HUES6 (cell line): ENCODE measurements at regions not wholly inside any gene's neighbourhood (a gene's known extent, or its start where the extent isn't known, plus 50 kb on each side); places are given as distances from the start of the nearest gene placed in this dataset.

ENCODE experiments used
- H3K27ac ChIP-seq: 2 replicates; pipeline ENCODE4 v1.7.0; 2013; ENCODE audit warnings: low read depth, mild to moderate bottlenecking, low read length, inconsistent platforms
- H3K27me3 ChIP-seq: 2 replicates; pipeline ENCODE4 v1.6.1; 2013; ENCODE audit warnings: low read length; ENCODE audit not compliant: control insufficient read depth, insufficient read depth
- H3K36me3 ChIP-seq: 2 replicates; pipeline ENCODE4 v1.6.1; 2013; ENCODE audit warnings: low read length; ENCODE audit not compliant: control insufficient read depth, insufficient read depth
- H3K4me1 ChIP-seq: 2 replicates; pipeline ENCODE4 v1.6.1; 2013; ENCODE audit warnings: low read length; ENCODE audit not compliant: control insufficient read depth, insufficient read depth
- H3K4me3 ChIP-seq: 2 replicates; pipeline ENCODE4 v1.5.1; 2013; ENCODE audit warnings: low read depth, low read length
- H3K9ac ChIP-seq: one replicate; pipeline ENCODE4 v1.6.1; 2013; ENCODE audit warnings: mild to moderate bottlenecking, low read length
- H3K9me3 ChIP-seq: 2 replicates; pipeline ENCODE4 v1.6.1; 2013; ENCODE audit warnings: low read depth, low read length; ENCODE audit not compliant: control insufficient read depth, insufficient read depth

GRCh38 chr1:190540366-190540765, 62.7 kb upstream of the BRINP3 start:
- Histone ChIP-seq H3K27ac (no peak overlapping the region), H3K4me1 (no peaks in the 10 kb centered on the region), H3K9ac (no peak overlapping the region), H3K9me3 (no peaks in the 10 kb centered on the region), H3K36me3 (no peaks in the 10 kb centered on the region), H3K4me3 (no peak overlapping the region), H3K27me3 (no peaks in the 10 kb centered on the region)

- H3K27me3 ChIP-seq, result no peaks in the 10 kb centered on the region
- peak overlapping the region; percentile 26; the same call in 1 of the 2 replicates for H3K27ac ChIP-seq
- no peak overlapping the region for H3K4me3 ChIP-seq
- no peak overlapping the region for H3K9ac ChIP-seq
- H3K4me1 ChIP-seq, result peaks cover 12% of the 10 kb centered on the region; the same call in 1 of the 2 replicates
- no peaks in the 10 kb centered on the region for H3K9me3 ChIP-seq
- H3K36me3 ChIP-seq, result no peaks in the 10 kb centered on the region
Observed at GRCh38 chr1:190551638-190552037, 74.0 kb upstream of the BRINP3 start.

- no peak overlapping the region for H3K4me3 ChIP-seq
- H3K9me3 ChIP-seq, result no peaks in the 10 kb centered on the region
- no peaks in the 10 kb centered on the region for H3K4me1 ChIP-seq
- no peak overlapping the region for H3K9ac ChIP-seq
- no peaks in the 10 kb centered on the region for H3K36me3 ChIP-seq
- no peak overlapping the region for H3K27ac ChIP-seq
- H3K27me3 ChIP-seq, result no peaks in the 10 kb centered on the region
Observed at GRCh38 chr1:190560161-190560681, 82.6 kb upstream of the BRINP3 start.

GRCh38 chr1:190563230-190563629, 85.6 kb upstream of the BRINP3 start:
- no peak overlapping the region for H3K27ac ChIP-seq
- H3K4me3 ChIP-seq, result no peak overlapping the region
- no peaks in the 10 kb centered on the region for H3K36me3 ChIP-seq
- H3K4me1 ChIP-seq, result no peaks in the 10 kb centered on the region
- H3K9ac ChIP-seq, result no peak overlapping the region
- no peaks in the 10 kb centered on the region for H3K27me3 ChIP-seq
- no peaks in the 10 kb centered on the region for H3K9me3 ChIP-seq

- H3K4me1 ChIP-seq, result no peaks in the 10 kb centered on the region
- H3K27ac ChIP-seq, result no peak overlapping the region
- no peaks in the 10 kb centered on the region for H3K27me3 ChIP-seq
- H3K4me3 ChIP-seq, result no peak overlapping the region
- no peaks in the 10 kb centered on the region for H3K36me3 ChIP-seq
- no peak overlapping the region for H3K9ac ChIP-seq
- H3K9me3 ChIP-seq, result no peaks in the 10 kb centered on the region
Observed at GRCh38 chr1:190564117-190564516, 86.5 kb upstream of the BRINP3 start.

- Histone ChIP-seq H3K4me1 (no peaks in the 10 kb centered on the region), H3K4me3 (no peak overlapping the region), H3K36me3 (no peaks in the 10 kb centered on the region), H3K27ac (no peak overlapping the region), H3K9me3 (no peaks in the 10 kb centered on the region), H3K27me3 (no peaks in the 10 kb centered on the region), H3K9ac (no peak overlapping the region)
Observed at GRCh38 chr1:190578017-190578416, 100.4 kb upstream of the BRINP3 start.

GRCh38 chr1:190578526-190578925, 100.9 kb upstream of the BRINP3 start:
- Histone ChIP-seq H3K4me3 (no peak overlapping the region), H3K27ac (no peak overlapping the region), H3K27me3 (no peaks in the 10 kb centered on the region), H3K36me3 (no peaks in the 10 kb centered on the region), H3K9ac (no peak overlapping the region), H3K4me1 (no peaks in the 10 kb centered on the region), H3K9me3 (no peaks in the 10 kb centered on the region)

- no peaks in the 10 kb centered on the region for H3K4me1 ChIP-seq
- H3K9me3 ChIP-seq, result no peaks in the 10 kb centered on the region
- H3K4me3 ChIP-seq, result no peak overlapping the region
- H3K27me3 ChIP-seq, result no peaks in the 10 kb centered on the region
- H3K27ac ChIP-seq, result no peak overlapping the region
- H3K36me3 ChIP-seq, result no peaks in the 10 kb centered on the region
- H3K9ac ChIP-seq, result no peak overlapping the region
Observed at GRCh38 chr1:190579552-190580193, 102.0 kb upstream of the BRINP3 start.

- Histone ChIP-seq H3K4me1 (no peaks in the 10 kb centered on the region), H3K27ac (no peak overlapping the region), H3K36me3 (no peaks in the 10 kb centered on the region), H3K27me3 (no peaks in the 10 kb centered on the region), H3K4me3 (no peak overlapping the region), H3K9ac (no peak overlapping the region), H3K9me3 (no peaks in the 10 kb centered on the region)
Observed at GRCh38 chr1:190583862-190584261, 106.2 kb upstream of the BRINP3 start.

GRCh38 chr1:190588424-190588823, 110.8 kb upstream of the BRINP3 start:
- H3K9me3 ChIP-seq, result no peaks in the 10 kb centered on the region
- no peak overlapping the region for H3K9ac ChIP-seq
- no peak overlapping the region for H3K4me3 ChIP-seq
- H3K4me1 ChIP-seq, result no peaks in the 10 kb centered on the region
- H3K27ac ChIP-seq, result no peak overlapping the region
- no peaks in the 10 kb centered on the region for H3K27me3 ChIP-seq
- no peaks in the 10 kb centered on the region for H3K36me3 ChIP-seq

GRCh38 chr1:190595438-190595837, 117.8 kb upstream of the BRINP3 start:
- Histone ChIP-seq H3K4me1 (no peaks in the 10 kb centered on the region), H3K27me3 (peaks cover 5% of the 10 kb centered on the region; the same call in 1 of the 2 replicates), H3K9me3 (no peaks in the 10 kb centered on the region), H3K9ac (no peak overlapping the region), H3K4me3 (no peak overlapping the region), H3K36me3 (no peaks in the 10 kb centered on the region), H3K27ac (no peak overlapping the region)
